Activated effector memory CD4-positive, alpha-beta T cell treated with anti-CD3 and anti-CD28 coated beads, Interleukin-2, amount 50 U/mL, for 16 hours (primary cell): ENCODE measurements at regions not wholly inside any gene's neighbourhood (a gene's known extent, or its start where the extent isn't known, plus 50 kb on each side); places are given as distances from the start of the nearest gene placed in this dataset.
"Not testable (repeated sequence)": the region's sequence is repeated elsewhere in the genome, so short reads cannot be mapped to it uniquely, and the experiment has no call there.

ENCODE experiments used
- DNase-seq: peaks from one replicate; pipeline ENCODE4 v3.0.0-alpha.2; 2020

DNA sequence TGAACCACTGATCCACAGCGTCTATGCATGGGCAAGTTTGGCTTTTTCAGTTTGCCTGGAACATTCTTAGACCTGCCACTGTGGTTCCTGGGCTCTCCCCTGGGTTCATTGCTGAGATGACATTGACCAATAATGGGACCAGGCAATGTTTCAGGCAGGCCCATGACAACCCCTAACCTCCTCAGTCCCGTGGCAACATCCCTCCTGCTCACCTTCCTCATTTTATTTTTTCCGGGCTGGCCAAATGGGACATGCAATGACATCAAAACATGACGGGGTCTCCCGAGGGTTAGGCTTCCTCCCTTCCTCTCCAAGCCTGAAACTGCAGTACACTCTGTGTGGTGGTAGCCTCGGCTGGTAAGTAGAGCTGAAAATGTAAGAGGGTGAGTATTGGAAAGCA is 234.0 kb upstream of the RREB1 start:
- DNase-seq, result no peak

- DNase-seq, result no peak
Observed at GRCh38 chr6:6875818-6876470, 231.8 kb upstream of the RREB1 start.

GRCh38 chr6:6877792-6878191 is 230.0 kb upstream of the RREB1 start:
- not testable (repeated sequence) for DNase-seq

DNA sequence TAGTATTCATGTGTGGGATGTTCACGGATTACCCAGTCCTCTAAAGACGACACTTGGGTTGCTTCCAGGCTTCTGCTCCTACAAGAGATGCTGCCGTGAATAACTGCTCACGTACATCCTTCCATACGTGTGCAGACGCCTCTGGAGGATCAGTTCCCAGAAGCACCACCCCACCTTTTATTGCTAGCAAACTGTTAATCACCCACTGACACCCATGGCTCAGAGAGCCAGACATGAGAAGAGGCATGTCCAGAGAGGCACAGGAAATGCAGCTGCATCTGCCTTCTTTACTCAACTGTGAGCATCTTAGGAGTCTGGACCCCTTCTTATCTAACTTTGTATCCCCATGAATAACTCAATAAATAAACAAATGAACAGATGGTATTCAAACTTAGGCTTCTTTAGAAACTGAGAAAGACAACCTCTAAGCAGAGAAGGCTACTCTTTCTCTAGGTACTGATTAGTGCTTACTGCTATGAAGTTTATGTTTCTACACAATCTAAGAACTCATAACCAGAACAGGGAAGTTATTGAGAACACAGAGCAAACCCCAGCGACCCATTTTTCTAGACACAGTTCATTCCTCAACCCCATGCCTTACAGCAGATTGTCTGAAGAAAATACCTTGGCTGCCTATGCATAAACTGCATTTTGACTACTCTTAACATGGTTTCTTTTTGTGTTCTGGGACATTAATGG is 228.7 kb upstream of the RREB1 start:
- no peak for DNase-seq

DNA sequence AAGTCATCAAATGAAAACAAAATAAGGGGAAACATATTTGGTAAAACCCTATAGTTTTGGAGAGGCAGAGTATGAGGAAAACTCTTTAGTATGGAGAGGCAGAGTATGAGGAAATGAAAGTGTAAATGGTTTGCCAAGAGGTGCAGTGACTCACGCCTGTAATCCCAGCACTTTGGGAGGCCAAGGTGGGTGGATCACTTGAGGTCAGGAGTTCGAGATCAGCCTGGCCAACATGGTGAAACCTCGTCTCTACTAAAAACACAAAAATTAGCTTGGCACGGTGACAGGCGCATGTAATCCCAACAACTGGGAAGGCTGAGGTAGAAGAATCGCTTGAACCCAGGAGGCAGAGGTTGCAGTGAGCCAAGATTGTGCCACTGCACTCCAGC is 228.2 kb upstream of the RREB1 start:
- not testable (repeated sequence) for DNase-seq

- no peak for DNase-seq
Observed at GRCh38 chr6:6880745-6881437, 226.9 kb upstream of the RREB1 start.

DNA sequence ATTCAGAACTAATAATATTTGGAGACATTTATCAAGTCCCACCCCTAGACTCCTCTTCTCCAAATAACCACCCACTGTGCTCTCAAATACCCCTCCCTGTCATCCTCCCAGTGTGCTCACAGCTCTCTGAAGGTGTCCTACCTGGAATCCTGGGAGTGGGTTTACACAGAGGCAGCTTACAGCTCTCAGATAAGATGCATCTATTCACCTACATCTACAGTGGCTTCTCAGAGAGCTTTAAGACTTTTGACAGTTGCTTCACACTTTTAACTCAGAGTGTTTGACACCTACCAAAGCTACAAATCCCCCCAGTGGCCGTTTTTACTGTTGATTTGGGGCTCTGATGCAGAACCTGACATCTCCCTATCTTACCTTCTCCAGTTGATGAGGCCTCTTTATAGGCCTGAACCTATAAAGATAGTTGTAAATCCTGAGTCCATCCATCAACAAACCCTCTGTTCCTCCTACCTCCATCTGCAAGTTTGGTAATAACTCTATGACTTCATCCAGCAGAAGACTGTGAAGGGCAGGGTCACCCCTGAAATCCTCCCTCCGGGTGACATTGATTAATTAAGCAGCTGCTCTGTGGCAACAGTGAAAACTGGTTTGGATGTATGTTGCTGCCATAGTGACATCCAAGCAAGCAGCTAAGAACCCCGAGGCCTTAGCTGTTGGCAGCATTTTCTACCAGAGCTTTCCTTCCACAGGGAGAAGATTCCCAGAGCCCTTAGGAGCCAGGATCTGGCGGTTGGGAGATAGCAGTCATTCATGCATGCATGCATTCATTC is 226.1 kb upstream of the RREB1 start:
- DNase-seq, result no peak

- DNase-seq, result no peak
Observed at GRCh38 chr6:6882592-6882991, 225.2 kb upstream of the RREB1 start.

DNA sequence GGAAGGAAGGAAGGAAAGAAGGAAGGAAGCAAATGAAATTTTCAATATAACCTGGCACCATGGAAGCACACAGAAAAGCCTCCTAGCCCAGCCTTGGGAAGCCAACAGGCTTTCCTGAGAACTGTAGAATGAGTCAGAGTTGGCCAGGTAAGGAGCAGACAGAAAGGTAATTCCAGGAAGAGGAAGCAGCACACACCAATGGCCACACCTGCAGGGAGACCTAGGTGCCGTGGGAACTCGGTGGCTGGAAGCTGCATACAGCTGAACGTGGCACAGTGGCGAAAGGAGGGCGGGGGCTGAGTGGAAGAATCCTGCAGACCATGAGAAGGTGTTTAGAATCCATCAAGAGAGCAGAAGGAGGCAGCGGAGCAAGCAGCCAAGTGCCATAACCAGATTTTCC is 224.8 kb upstream of the RREB1 start:
- no peak for DNase-seq

DNA sequence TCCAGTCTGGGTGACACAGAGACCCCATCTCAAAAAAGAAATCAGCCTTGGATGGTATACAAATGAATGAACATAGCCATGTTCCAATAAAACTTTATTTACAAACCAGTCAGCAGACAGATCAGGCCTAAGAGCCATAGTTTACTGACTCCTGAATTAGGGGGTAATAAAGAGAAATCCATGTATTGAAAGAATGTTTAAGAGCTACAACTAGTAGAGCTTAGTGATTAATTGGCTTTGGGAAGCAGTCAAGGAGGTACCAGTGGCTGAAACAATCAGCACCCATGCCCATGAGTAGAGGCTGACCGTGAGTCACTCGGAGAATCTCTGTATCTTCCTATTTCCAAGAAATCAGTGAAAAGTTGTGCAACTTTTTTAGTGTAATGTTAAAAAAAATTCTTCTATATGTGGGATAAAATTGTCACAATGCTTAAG is 223.6 kb upstream of the RREB1 start:
- no peak for DNase-seq

GRCh38 chr6:6884916-6885315 is 222.8 kb upstream of the RREB1 start:
- DNase-seq, result no peak

DNA sequence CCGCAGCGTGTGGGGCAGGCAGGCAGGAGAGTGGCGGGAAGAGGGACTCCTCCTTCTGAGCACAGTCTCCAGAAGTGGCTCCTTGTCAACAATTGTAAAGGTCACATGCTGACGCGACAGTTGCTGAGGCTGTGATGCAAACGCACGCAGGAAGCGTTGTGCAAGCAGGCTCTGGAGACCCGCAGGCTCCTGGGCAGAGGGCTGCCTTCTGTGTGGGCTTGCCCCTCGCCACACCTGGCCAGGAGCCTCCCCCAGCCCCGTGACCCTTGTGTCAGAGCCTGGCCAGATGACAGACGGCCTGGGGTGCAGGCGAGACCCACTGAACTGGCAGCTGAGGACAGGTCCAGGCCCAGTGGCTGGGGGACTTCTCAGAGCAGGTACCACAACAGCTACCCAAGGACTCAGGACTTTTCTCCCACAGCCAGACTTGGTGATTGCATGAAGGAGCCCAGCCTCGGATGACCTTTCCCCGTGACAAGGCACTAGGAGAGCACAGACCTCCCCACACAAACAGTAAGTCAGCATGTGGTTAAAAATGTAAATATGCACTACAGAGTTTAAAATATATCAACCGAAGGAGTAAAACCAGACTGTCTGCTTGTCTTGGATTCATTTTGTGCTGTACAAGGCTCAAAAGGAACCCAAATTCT is 222.1 kb upstream of the RREB1 start:
- DNase-seq, result no peak

- DNase-seq, result no peak
Observed at GRCh38 chr6:6886171-6886885, 221.4 kb upstream of the RREB1 start.

DNA sequence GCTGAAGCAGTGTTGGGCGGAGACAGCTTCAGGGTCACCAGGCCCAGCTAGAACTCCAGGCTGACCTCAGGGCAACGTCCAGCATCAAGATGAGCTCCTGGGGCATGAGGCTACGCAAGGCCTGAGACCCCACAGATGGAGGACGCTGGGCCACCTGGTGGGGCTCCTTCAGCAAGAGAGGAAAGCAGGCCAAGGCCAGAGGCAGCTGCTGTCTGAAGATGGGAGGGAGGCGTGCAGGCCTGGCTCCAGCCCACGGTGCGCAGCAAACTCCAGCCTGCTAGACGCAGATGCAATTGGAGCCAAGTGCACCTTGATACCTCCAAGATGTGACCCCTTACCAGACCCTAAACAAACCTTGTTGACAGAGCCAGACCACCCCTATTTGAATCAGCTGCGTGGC is 220.9 kb upstream of the RREB1 start:
- no peak for DNase-seq

GRCh38 chr6:6889601-6890000 is 218.2 kb upstream of the RREB1 start:
- no peak for DNase-seq

DNA sequence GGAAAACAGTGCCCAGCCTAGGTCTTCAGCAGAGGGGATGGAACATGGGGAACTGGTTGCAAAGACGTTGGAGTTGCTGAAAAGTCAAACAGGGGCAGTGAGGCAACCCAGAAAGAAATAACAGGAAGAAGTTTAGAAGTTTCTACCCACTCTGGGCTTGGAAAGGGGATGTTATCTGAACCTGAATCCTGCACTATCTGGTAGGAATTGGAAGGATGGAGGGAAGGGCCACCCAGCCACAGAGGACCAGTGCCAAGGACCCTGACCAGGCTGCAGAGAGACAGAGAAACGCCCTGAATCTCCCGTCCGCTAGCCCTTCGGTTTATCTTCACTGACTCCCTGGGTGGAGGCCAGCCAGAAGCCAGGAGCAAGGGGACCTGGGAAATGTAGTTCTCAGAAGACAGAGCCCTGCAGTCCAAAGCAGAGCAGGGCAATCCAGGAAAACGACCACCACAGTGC is 217.3 kb upstream of the RREB1 start:
- DNase-seq, result no peak

DNA sequence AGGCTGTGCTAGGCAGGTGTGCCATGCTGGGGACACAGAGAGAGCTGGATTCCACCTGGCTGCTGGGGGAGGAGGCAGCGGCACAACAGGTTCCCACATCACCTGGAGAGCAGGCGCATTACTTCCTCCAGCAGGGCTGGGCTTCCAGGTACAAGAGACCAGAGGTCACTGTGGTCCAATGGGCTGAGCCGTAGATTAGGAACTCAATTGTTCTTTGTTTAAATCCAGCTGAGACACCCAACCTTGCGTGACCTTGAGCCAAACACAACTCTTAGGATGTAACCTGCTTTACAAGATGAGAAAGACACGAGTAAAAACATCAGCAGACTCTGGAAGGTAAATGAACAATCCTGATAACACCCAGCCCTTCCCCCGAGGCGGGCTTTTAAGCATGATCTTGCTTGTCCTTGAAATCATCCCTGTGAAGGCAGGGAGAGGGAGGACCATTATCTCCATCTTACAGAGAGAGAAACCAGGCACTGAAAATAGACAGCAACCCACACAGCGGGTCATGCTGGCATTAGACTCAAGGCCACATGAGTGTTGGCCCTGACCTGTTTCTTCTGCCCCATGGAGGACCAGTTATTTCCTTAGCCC is 216.5 kb upstream of the RREB1 start:
- no peak for DNase-seq

DNA sequence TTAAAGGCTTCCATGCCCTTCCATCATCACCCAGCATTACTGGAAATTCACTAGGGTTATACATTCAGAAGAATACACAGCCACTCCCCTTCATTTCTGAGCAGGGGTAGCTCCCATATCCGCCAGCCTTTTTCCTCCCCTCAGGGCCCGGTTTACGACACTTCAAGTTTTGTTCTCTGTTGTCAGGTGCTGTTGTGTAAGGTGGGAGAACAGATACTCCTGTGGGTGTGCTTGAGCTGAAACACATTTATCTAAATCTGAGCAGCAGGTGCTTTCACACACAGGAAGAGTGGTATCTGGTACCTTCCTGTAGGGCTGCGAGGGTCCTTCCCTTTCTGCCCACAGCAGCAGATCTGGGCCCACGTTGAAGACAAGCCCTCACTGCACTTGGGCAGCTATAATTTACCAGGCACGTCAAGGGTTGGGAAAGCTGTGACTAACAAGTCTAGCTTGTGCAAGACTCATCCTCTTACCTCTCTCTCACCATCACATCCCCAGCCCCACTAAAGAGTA is 215.8 kb upstream of the RREB1 start:
- DNase-seq, result no peak

DNA sequence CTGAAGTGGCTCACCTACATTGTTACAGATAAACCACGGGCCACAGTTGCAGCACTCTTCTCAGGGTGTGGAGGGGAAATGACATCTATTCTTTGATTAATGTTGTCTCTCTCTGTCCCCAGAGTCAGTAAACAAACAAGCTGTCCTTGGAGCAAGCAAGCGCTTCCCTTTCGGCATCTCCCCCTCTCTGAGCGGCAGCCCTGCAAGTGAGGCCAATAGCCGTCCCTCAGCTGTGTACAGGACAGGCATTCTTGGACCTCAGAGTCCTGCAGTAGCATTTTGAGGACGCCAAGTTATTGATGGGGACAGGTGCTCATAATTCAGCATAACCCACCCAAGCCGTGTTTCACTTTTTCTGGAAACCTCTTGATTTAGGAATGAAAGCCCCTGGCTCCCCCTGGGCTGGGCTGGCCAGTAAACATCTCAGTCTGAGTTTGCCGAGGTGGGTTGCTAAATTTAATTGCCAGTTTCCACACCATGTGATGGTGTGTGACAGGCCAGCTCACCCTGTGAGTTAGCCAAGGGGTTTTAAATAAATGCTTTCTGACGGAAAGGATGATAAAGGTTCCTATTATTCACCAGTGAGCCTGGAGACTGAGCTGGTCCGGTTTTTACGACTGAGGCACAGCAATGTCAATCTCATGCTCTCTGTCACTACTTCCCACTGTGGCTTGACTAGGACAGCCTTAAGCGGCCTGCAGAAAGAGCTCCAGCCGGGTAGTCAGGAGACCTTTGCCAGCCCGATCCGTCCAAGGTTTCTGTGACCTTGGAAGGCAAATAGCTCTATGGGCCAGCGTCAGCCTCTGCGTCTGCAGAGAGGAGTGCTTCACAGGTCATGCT is 214.8 kb upstream of the RREB1 start:
- DNase-seq, result no peak

DNA sequence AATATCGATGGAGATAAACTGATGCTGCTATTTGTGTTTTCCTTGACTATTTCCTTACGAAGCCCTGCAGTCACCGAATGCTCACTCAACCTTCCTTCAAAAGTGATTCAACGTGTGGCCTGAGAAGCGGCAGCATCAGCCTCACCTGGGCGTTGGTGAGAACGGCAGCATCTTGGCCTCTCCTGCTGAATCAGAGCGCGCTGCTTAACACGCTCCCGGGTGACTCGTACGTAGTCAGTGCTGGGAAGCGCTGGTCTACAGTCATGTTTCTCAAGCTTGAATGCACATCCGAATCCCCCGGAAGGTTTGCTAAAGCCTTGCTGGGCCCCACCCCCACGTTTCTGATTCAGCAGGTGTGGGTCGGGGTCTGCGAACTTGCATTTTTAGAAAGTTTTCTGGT is 214.1 kb upstream of the RREB1 start:
- DNase-seq, result no peak

GRCh38 chr6:6895929-6896328 is 211.8 kb upstream of the RREB1 start:
- no peak for DNase-seq
